ENCODE measurements at regions not wholly inside any gene's neighbourhood (a gene's known extent, or its start where the extent isn't known, plus 50 kb on each side); places are given as distances from the start of the nearest gene placed in this dataset.

DNA sequence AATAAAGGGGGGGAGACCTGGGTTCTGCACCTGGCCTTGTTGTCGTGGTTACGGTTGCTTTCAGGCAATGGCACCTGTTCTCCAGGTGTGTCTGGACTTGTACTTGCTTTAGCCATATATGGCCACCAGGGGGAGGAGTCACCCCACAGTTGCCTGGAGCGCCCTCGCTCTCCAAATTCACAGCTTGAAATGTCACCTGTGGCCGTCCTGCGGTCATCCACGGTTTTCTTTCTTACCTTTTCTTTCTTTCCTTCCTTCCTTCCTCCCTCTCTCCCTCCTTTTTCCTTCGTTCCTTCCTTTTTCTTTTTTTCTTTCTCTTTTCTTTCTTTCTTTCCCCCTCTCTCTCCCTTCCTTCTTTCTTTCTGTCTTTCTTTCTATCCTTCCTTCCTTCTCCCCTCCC lies 157.2 kb upstream of the ZNF92 start:
- no peak for TF ChIP-seq OSR1 (CRISPR knock-in tag; IDR thresholded peaks at IDR 0.05)
- TF ChIP-seq, protein P1, sequence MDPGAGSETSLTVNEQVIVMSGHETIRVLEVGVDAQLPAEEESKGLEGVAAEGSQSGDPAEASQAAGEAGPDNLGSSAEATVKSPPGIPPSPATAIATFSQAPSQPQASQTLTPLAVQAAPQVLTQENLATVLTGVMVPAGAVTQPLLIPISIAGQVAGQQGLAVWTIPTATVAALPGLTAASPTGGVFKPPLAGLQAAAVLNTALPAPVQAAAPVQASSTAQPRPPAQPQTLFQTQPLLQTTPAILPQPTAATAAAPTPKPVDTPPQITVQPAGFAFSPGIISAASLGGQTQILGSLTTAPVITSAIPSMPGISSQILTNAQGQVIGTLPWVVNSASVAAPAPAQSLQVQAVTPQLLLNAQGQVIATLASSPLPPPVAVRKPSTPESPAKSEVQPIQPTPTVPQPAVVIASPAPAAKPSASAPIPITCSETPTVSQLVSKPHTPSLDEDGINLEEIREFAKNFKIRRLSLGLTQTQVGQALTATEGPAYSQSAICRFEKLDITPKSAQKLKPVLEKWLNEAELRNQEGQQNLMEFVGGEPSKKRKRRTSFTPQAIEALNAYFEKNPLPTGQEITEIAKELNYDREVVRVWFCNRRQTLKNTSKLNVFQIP (CRISPR knock-in tag; IDR thresholded peaks at IDR 0.05; ENCODE audit: borderline replicate concordance, low read depth): no peak
- TF ChIP-seq, protein P2, sequence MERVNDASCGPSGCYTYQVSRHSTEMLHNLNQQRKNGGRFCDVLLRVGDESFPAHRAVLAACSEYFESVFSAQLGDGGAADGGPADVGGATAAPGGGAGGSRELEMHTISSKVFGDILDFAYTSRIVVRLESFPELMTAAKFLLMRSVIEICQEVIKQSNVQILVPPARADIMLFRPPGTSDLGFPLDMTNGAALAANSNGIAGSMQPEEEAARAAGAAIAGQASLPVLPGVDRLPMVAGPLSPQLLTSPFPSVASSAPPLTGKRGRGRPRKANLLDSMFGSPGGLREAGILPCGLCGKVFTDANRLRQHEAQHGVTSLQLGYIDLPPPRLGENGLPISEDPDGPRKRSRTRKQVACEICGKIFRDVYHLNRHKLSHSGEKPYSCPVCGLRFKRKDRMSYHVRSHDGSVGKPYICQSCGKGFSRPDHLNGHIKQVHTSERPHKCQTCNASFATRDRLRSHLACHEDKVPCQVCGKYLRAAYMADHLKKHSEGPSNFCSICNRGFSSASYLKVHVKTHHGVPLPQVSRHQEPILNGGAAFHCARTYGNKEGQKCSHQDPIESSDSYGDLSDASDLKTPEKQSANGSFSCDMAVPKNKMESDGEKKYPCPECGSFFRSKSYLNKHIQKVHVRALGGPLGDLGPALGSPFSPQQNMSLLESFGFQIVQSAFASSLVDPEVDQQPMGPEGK (CRISPR knock-in tag; IDR thresholded peaks at IDR 0.05; ENCODE audit: borderline replicate concordance): no peak
- TF ChIP-seq ZNF565 (CRISPR knock-in tag; conservative IDR thresholded peaks at IDR 0.05; ENCODE audit: low read depth): no peak
- TF ChIP-seq, protein P3, sequence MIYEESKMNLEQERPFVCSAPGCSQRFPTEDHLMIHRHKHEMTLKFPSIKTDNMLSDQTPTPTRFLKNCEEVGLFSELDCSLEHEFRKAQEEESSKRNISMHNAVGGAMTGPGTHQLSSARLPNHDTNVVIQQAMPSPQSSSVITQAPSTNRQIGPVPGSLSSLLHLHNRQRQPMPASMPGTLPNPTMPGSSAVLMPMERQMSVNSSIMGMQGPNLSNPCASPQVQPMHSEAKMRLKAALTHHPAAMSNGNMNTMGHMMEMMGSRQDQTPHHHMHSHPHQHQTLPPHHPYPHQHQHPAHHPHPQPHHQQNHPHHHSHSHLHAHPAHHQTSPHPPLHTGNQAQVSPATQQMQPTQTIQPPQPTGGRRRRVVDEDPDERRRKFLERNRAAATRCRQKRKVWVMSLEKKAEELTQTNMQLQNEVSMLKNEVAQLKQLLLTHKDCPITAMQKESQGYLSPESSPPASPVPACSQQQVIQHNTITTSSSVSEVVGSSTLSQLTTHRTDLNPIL (CRISPR knock-in tag; IDR thresholded peaks at IDR 0.05; ENCODE audit: low read depth): no peak
- no peak for TF ChIP-seq CSDC2 (CRISPR knock-in tag; IDR thresholded peaks at IDR 0.05)
- no peak for TF ChIP-seq ESRRG (CRISPR knock-in tag; IDR thresholded peaks at IDR 0.05)
- peak; percentile 5; the same call in 1 of the 2 replicates for TF ChIP-seq TCF4 (CRISPR knock-in tag; IDR thresholded peaks at IDR 0.05; ENCODE audit: borderline replicate concordance)

Measured in SK-N-SH treated with all-trans-retinoic acid at 6 μM for 48 hours (cell line).